ENCODE measurements at regions not wholly inside any gene's neighbourhood (a gene's known extent, or its start where the extent isn't known, plus 50 kb on each side); places are given as distances from the start of the nearest gene placed in this dataset.
A peak's percentile ranks its signal among the peaks of the same experiment; 100 is the strongest.

DNA sequence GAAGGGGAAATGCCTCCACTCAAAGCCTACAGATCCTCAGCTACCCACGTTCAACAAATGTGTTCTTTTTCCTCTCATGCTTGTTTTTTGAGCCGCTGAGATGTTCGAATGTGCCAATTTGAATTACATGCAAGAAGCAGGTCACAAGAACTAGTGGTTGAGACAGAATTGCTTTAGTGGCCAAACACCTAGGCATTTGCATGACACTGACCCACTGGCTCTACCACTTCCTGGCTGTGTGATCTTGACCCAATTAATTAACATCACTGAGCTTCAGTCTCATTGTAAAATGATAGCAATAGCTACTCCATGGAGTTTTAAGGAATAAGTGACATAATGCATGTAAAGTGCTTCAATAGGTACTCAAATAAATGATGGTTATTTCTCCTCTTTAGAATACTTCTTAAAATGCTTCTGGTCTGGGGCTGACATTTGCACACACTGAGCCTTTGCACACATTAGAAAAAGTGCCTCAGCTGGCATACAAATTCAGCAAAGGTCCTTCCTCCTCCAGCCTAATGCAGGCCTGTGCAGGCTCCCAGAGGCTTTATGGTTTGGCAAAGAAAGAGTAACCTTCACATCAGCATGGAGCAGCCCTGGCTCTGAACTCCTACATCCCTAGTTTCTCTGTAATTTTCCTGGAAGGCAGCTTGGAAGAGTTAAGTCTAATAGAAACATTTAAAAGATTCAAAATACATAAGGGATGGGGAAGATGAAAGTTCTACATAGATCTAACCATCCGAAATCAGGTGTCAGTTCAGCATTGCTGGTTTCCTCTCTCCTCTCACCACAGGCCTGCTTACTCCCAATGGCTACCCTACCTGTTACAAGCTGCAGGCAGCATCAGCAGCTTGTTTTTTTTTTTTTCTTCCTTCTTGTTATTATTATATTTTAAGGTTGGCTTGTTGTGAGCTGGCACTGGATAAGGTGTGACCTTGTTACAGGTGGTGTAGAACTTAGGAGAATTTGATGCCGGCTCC, 107.4 kb downstream of the TBX19 start:
- ATAC-seq (ENCODE audit: low read depth in 2 of 2) = no peak
- DNase-seq = no peak
- H3K4me3 Mint-ChIP-seq = no peak overlapping the region
- H3K27ac Mint-ChIP-seq = peak overlapping the region in 1 of 6 donors; percentile 7
- H3K4me1 Mint-ChIP-seq = peaks cover 0 to 7% (median 0%) of the 10 kb centered on the region in 3 donors
- H3K27me3 Mint-ChIP-seq = peaks cover 30 to 46% (median 46%) of the 10 kb centered on the region in 3 donors
- H3K36me3 Mint-ChIP-seq = no peaks in the 10 kb centered on the region
- H3K9me3 Mint-ChIP-seq = peaks cover 0 to 3% (median 0%) of the 10 kb centered on the region in 7 donors

DNA sequence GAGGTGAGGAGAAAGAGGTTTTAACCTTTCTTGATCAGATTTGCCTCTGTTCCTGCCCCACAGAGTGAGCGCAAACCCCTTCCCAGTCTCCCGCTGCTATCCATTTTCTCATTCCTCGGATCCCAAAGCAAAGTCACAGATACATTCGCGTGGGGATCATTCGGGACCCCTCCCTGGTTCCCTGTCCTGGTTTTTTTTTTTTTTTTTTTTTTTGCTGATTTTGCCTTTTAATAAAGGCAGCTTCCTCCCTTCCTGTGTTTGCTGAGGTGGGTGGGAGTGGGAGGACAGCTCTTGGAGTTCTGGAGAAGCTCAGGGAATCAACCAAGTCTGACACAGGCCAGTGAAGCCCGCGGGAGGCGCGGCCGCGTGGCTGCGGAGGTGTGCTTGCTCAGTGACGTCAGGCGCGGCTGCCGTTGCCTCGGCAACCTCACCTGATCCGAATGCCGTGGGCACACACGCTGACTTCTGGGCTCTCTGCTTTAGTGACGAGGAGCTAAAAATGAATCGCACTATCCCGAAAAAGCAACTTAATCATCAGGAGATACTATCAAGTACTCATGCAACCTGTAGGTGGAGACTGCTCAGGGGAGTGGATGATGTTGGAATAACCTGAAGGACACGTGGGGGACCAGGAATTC, 106.4 kb downstream of the TBX19 start:
- Mint-ChIP-seq H3K9me3 (peaks cover 0 to 3% (median 0%) of the 10 kb centered on the region in 7 donors), H3K27me3 (peaks cover 30 to 41% (median 37%) of the 10 kb centered on the region in 3 donors), H3K4me1 (peaks cover 0 to 7% (median 0%) of the 10 kb centered on the region in 3 donors), H3K36me3 (no peaks in the 10 kb centered on the region), H3K27ac (peak overlapping the region in 4 of 6 donors; percentile 10 to 85 (median 54)), H3K4me3 (peak overlapping the region in 4 of 8 donors; percentile 4 to 41 (median 19))
- DNase-seq (peak; percentile 16), ATAC-seq (ENCODE audit: low read depth in 2 of 2) (peak; percentile 73 to 81)

DNA sequence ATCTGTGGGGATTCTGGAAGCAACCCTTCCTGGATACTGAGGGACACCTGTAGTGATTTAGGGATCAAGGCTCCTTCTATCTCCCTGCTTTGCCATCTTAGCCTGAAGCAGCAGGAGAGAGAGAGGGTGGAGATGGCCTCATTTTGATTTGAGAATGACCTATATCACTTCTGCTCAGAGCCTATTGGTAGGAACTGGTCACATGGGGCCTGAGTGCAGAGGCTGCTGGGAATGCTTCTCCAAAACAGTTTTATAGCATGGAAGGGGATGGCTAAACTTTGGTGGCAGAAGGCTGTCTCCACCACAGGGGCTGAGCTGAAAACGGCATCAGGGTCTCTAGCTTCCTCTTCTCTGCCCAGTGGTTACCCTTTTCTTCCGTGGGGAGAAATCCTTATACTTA, 105.8 kb downstream of the TBX19 start:
- no peak for DNase-seq
- Mint-ChIP-seq H3K27me3 (peaks cover 30 to 40% (median 35%) of the 10 kb centered on the region in 3 donors), H3K4me1 (peaks cover 0 to 7% (median 0%) of the 10 kb centered on the region in 3 donors), H3K4me3 (no peak overlapping the region), H3K27ac (peak overlapping the region in 1 of 6 donors; percentile 10), H3K9me3 (peaks cover 0 to 3% (median 0%) of the 10 kb centered on the region in 7 donors), H3K36me3 (no peaks in the 10 kb centered on the region)
- ATAC-seq (ENCODE audit: low read depth in 2 of 2) = no peak

DNA sequence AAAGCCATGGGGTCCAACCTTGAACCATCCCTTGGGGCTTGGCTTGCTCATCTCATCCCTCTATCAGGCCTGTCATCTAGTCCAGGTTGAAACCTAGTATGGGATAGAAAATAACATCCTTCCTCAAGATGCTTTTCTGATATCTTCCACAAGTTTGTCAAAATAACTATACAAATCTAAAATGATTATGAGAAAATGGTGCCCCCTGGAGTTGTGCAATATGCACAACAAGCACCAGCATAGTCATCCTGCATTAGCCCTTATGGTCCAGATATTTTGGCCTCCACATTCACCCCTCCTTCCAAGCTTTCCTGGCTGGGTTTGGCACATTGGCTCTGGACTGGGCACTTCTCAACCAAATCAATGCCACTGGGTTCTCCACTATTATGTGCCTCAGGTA, 101.2 kb downstream of the TBX19 start:
- Mint-ChIP-seq H3K4me1 (peaks cover 0 to 2% (median 0%) of the 10 kb centered on the region in 3 donors), H3K27me3 (peaks cover 3 to 15% (median 5%) of the 10 kb centered on the region in 3 donors), H3K27ac (no peak overlapping the region), H3K9me3 (peaks cover 0 to 9% (median 3%) of the 10 kb centered on the region in 7 donors), H3K36me3 (no peaks in the 10 kb centered on the region), H3K4me3 (no peak overlapping the region)
- DNase-seq (no peak), ATAC-seq (ENCODE audit: low read depth in 2 of 2) (no peak)

DNA sequence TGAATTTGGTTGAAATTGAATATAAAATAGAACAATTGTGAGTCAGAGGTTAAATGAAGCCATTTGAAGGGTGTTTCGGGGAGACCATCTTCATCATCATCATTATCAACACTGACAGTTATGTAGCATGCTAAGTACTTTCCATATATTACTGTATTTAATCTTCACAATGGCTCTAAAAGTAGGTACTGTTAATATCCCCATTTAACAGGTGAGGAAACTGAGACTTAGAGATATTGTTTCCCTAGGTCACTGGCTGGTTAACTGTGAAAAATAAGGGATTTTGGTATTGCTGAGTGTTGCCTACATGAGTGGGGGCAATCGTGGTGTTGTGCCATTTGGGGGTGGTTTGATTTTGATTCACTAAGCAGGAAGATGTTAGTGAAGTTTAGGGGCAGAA, 100.3 kb downstream of the TBX19 start:
- DNase-seq = no peak
- Mint-ChIP-seq H3K36me3 (no peaks in the 10 kb centered on the region), H3K9me3 (peaks cover 0 to 9% (median 3%) of the 10 kb centered on the region in 7 donors), H3K4me3 (no peak overlapping the region), H3K27me3 (peaks cover 0 to 12% (median 2%) of the 10 kb centered on the region in 3 donors), H3K27ac (no peak overlapping the region), H3K4me1 (no peaks in the 10 kb centered on the region)
- ATAC-seq (ENCODE audit: low read depth in 2 of 2) = no peak

DNA sequence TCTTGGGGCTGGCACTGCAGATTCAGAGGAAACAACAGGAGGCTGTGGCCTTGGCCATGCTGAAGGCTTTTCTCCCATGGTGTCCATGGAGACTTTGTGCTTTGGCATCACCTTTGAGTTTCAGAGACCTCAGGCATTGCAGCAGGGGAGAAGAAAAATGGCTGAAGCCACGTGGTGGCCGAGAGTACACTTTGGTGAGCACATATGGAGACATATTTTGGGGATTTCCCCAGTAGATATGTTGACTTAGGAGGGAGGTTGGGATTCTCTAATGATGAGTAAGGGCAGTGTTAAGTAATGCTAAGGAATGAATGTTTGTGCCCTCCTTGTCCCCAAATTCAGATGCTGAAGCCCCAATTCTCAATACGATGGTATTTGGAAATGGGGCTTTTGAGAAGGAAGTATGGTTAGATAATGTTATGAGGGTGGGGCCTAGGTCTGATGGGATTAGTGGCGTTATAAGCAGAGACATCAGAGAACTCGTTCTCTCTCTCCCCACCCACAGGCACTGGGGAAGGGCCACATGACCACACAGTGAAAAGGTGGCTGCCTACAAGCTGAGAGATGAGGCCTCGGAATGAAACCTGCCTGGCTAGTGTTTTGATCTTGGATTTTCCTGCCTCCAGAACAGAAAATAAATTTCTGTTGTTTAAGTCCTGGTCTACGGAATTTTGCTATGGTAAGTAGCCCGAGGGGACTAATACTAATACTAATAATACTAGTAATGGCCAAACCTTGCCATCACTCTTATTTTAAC, 98.6 kb downstream of the TBX19 start:
- H3K4me3 Mint-ChIP-seq = no peak overlapping the region
- DNase-seq = no peak
- H3K36me3 Mint-ChIP-seq = no peaks in the 10 kb centered on the region

DNA sequence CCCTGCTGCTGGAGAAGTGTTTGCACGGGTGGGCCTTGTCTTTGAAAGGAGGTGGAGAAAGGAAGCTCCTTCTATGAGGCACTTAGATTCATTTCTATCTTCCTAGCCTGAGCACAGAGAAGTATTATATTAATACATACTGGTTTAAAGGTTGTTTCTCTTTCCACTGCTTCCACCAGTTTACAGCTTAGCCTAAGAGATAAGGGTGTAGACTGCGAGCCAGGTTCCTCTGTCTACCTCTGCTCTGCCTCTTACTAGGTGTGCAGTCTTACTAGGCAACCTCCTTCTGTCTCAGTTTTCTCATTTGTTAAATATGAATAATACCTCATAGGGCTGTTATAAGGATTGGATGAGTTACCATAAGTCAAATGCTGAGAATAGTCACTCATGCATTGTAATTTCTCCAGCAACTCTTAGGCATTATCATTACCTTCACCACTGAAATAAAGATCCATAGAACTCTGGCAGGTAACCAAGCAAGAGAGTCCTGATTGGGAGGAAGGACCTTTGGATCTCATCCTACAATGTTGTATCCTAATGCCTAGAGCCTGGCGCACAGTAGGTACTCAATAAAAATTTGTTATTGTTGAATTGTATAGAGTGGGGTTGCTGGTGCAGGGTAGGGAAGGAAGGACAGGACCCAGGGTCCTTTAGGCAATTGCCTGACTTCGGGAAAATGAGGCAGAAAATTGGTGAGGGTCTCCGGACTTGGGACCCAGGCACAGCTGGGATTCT, 95.1 kb downstream of the TBX19 start:
- H3K4me1 Mint-ChIP-seq = no peaks in the 10 kb centered on the region
- H3K27me3 Mint-ChIP-seq = no peaks in the 10 kb centered on the region
- peaks cover 0 to 9% (median 3%) of the 10 kb centered on the region in 7 donors for H3K9me3 Mint-ChIP-seq
- H3K4me3 Mint-ChIP-seq = no peak overlapping the region
- no peaks in the 10 kb centered on the region for H3K36me3 Mint-ChIP-seq
- H3K27ac Mint-ChIP-seq = no peak overlapping the region
- ATAC-seq (ENCODE audit: low read depth in 2 of 2) (no peak), DNase-seq (no peak)

More for the DNA sequence above, 98.6 kb downstream of the TBX19 start:
- Mint-ChIP-seq H3K27me3 (no peaks in the 10 kb centered on the region), H3K9me3 (peaks cover 0 to 9% (median 3%) of the 10 kb centered on the region in 7 donors), H3K4me1 (no peaks in the 10 kb centered on the region), H3K27ac (no peak overlapping the region)
- no peak for ATAC-seq (ENCODE audit: low read depth in 2 of 2)

DNA sequence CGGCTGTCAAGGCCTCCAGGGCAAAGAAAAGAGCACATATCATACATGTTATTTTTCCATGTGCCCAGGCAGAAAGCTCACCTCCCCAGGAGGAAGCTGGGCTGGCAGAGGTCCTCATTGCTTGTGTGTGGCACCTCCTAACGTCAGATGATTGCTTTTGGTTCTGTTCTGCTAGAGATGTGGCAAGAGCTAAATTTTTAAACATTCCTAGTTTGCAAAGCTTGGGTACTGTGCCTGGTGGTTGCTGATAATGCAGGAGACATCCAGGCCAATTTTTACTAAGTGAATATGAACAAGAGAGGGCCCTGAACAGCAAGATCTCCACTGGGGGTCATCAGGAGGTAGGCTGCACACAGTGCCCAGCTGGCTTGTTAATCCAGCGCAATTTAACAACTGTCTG, 93.9 kb downstream of the TBX19 start:
- H3K4me1 Mint-ChIP-seq = no peaks in the 10 kb centered on the region
- no peak overlapping the region for H3K27ac Mint-ChIP-seq
- ATAC-seq (ENCODE audit: low read depth in 2 of 2) (no peak), DNase-seq (no peak)
- no peaks in the 10 kb centered on the region for H3K36me3 Mint-ChIP-seq
- H3K4me3 Mint-ChIP-seq = no peak overlapping the region
- peaks cover 0 to 8% (median 3%) of the 10 kb centered on the region in 7 donors for H3K9me3 Mint-ChIP-seq
- no peaks in the 10 kb centered on the region for H3K27me3 Mint-ChIP-seq

DNA sequence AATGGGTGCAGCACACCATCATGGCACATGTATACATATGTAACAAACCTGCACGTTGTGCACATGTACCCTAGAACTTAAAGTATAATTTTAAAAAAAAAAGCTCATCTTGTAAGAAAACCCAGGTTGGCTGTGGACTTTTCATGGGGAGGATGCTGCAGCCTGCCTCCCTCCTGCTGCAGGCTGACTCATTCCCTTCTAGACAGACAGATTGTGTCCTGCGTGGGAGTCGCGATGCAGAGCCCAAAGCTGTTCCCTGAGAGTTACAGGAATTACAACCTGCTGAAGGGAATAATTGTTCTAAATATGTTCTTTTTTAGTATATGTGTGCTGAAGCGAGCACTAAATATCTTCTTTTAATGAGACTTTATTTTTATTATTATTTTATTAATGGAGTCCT, 93.2 kb downstream of the TBX19 start:
- H3K4me1 Mint-ChIP-seq = no peaks in the 10 kb centered on the region
- no peaks in the 10 kb centered on the region for H3K27me3 Mint-ChIP-seq
- no peak overlapping the region for H3K4me3 Mint-ChIP-seq
- peaks cover 0 to 1% (median 0%) of the 10 kb centered on the region in 7 donors for H3K9me3 Mint-ChIP-seq
- no peaks in the 10 kb centered on the region for H3K36me3 Mint-ChIP-seq
- no peak overlapping the region for H3K27ac Mint-ChIP-seq
- ATAC-seq (ENCODE audit: low read depth in 2 of 2) (no peak), DNase-seq (no peak)

DNA sequence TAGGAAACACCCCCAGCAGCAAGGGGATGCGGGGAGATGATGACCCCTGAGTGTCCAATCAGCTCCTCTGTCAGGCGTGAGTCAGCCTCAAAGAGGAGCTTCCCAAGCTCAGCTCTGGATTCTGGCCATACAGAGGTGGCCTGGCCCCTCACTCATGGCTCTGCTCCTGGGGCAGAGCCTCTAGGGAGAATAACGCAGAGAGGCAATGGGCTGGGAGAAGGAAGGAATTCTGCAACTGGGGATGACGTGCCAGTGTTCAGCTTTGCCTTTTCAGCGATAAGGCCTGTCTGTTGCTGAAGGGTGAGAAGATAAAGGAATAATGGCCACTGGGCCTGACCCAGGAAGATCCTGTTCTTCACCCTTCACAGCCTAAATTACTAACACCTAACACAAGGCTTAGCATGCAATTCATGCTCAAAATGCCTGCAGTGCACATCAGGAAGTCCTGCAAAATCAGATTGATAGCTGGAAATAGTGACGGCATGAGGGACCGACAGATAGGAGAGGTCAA, 92.2 kb downstream of the TBX19 start:
- ATAC-seq (ENCODE audit: low read depth in 2 of 2) (no peak), DNase-seq (no peak)
- Mint-ChIP-seq H3K36me3 (no peaks in the 10 kb centered on the region), H3K4me1 (no peaks in the 10 kb centered on the region), H3K4me3 (no peak overlapping the region), H3K27ac (no peak overlapping the region), H3K9me3 (no peaks in the 10 kb centered on the region), H3K27me3 (peaks cover 0 to 5% (median 0%) of the 10 kb centered on the region in 3 donors)

DNA sequence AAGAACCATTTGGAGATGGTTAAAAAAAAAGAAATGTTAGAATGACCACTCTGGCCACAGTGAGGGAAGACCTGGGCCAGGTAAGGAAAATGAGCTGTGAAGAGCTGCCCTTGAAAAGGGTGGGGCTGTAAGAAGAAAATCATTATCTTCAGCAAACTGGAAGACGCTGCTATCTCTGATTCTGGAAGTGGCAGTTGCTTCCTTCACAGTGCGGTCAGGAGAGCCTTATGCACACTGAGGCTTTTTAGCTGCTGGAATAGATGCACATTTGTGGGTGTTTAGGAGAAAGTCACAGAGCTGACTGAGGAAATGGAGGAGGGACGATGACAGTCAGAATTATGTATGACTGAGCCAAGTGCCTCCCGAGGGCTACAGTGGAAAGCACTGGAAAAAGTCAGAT, 91.6 kb downstream of the TBX19 start:
- no peaks in the 10 kb centered on the region for H3K36me3 Mint-ChIP-seq
- H3K9me3 Mint-ChIP-seq = no peaks in the 10 kb centered on the region
- no peak overlapping the region for H3K4me3 Mint-ChIP-seq
- peaks cover under 1 to 5% (median 3%) of the 10 kb centered on the region in 3 donors for H3K27me3 Mint-ChIP-seq
- ATAC-seq (ENCODE audit: low read depth in 2 of 2) (no peak), DNase-seq (no peak)
- H3K4me1 Mint-ChIP-seq = no peaks in the 10 kb centered on the region
- peak overlapping the region in 1 of 6 donors; percentile 20 for H3K27ac Mint-ChIP-seq

DNA sequence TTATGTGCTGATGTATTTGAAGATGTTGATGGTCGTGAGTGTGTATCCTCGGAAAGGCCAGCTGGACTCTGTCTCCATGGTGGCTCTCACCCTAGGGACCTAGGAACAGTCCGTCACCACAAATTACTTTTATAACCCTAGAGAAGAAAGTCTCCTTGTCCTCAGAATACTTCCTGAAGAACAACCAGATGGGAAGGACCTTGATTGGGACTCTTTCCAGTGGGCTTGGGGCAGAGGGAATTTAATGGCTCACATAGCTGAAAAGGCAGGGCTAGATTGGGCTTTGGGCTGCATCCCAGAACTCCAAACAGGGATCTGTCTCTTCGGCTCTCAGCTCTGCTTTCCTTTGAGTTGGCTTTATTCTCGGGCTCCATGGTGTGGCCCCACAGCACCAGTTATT, 90.8 kb downstream of the TBX19 start:
- Mint-ChIP-seq H3K27me3 (peaks cover 5 to 12% (median 5%) of the 10 kb centered on the region in 3 donors), H3K27ac (no peak overlapping the region), H3K36me3 (no peaks in the 10 kb centered on the region), H3K4me3 (no peak overlapping the region), H3K4me1 (no peaks in the 10 kb centered on the region), H3K9me3 (no peaks in the 10 kb centered on the region)
- DNase-seq = no peak
- ATAC-seq (ENCODE audit: low read depth in 2 of 2) = no peak

Data from naive B cell (primary cell).